ENCODE measurements at regions not wholly inside any gene's neighbourhood (a gene's known extent, or its start where the extent isn't known, plus 50 kb on each side); places are given as distances from the start of the nearest gene placed in this dataset.

- TF ChIP-seq, protein P1, sequence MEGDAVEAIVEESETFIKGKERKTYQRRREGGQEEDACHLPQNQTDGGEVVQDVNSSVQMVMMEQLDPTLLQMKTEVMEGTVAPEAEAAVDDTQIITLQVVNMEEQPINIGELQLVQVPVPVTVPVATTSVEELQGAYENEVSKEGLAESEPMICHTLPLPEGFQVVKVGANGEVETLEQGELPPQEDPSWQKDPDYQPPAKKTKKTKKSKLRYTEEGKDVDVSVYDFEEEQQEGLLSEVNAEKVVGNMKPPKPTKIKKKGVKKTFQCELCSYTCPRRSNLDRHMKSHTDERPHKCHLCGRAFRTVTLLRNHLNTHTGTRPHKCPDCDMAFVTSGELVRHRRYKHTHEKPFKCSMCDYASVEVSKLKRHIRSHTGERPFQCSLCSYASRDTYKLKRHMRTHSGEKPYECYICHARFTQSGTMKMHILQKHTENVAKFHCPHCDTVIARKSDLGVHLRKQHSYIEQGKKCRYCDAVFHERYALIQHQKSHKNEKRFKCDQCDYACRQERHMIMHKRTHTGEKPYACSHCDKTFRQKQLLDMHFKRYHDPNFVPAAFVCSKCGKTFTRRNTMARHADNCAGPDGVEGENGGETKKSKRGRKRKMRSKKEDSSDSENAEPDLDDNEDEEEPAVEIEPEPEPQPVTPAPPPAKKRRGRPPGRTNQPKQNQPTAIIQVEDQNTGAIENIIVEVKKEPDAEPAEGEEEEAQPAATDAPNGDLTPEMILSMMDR (IDR thresholded peaks at IDR 0.05; ENCODE audit: low read length): no peak
- TF ChIP-seq EZH2 (IDR thresholded peaks at IDR 0.05; ENCODE audit: borderline replicate concordance, low read length): no peak
Observed at GRCh38 chr7:16951483-16952080, 69.8 kb upstream of the AGR3 start.
